ENCODE measurements at regions not wholly inside any gene's neighbourhood (a gene's known extent, or its start where the extent isn't known, plus 50 kb on each side); places are given as distances from the start of the nearest gene placed in this dataset.

DNA sequence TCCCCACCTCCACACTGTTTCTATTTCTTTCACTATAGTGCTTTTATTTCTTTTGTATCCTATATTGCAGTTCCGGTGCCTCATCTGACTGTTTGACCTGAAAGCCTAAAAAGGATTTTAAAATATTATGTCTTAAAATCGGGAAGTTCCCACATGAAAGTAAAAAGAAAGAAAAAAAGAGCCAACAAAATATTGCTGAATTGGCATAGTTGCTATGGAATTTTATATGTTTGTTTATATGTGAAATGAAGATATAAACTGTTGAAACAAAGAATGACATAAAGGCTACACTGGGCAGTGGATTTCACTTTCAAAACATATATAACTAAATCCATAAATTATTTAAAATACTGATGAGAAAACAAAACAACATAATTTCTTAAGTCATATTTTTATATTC is 1383.7 kb downstream of the C4orf33 start:
- no peak for TF ChIP-seq EZH2 (IDR thresholded peaks at IDR 0.05)
- no peak for TF ChIP-seq POLR2AphosphoS5 (IDR thresholded peaks at IDR 0.05; ENCODE audit: borderline replicate concordance, low read depth, low read length)

All from SK-N-MC (cell line).